ENCODE measurements at regions not wholly inside any gene's neighbourhood (a gene's known extent, or its start where the extent isn't known, plus 50 kb on each side); places are given as distances from the start of the nearest gene placed in this dataset.

DNA sequence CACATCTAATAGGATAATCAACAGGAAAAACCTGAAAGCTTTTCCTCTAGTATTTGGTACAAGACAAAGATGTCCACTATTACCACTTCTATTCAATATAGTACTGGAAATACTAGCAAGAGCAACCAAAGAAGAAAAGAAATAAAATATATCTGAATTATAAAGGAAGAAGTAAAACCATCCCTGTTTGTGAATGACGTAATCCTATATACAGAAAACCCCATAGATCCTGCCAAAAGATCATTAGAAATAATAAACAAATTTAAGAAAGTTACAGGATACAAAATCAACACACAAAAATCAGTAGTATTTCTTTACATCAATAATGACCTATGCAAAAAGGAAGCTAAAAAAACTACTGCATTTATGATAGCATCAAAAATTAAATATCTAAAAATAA is 1191.3 kb upstream of the C9orf72 start:
- TF ChIP-seq, protein P1, sequence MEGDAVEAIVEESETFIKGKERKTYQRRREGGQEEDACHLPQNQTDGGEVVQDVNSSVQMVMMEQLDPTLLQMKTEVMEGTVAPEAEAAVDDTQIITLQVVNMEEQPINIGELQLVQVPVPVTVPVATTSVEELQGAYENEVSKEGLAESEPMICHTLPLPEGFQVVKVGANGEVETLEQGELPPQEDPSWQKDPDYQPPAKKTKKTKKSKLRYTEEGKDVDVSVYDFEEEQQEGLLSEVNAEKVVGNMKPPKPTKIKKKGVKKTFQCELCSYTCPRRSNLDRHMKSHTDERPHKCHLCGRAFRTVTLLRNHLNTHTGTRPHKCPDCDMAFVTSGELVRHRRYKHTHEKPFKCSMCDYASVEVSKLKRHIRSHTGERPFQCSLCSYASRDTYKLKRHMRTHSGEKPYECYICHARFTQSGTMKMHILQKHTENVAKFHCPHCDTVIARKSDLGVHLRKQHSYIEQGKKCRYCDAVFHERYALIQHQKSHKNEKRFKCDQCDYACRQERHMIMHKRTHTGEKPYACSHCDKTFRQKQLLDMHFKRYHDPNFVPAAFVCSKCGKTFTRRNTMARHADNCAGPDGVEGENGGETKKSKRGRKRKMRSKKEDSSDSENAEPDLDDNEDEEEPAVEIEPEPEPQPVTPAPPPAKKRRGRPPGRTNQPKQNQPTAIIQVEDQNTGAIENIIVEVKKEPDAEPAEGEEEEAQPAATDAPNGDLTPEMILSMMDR (optimal IDR thresholded peaks at IDR 0.05 in 1 of 3, IDR thresholded peaks at IDR 0.05 in 1 of 3, conservative IDR thresholded peaks at IDR 0.05 in 1 of 3; ENCODE audit: extremely low read depth in 1 of 3, insufficient read depth in 2 of 3, low read length in 3 of 3): no peak
- TF ChIP-seq EZH2 (IDR thresholded peaks at IDR 0.05; ENCODE audit: low read length): no peak

All from keratinocyte (primary cell).